PFSK-1 (cell line): ENCODE measurements at regions not wholly inside any gene's neighbourhood (a gene's known extent, or its start where the extent isn't known, plus 50 kb on each side); places are given as distances from the start of the nearest gene placed in this dataset.

Experiments used
- FOXP2 ChIP-seq: optimal IDR thresholded peaks from 2 replicates; pipeline ENCODE3; 2011; ENCODE audit warnings: borderline replicate concordance, control low read depth, inconsistent platforms; ENCODE audit not compliant: insufficient read depth; ENCODE audit errors: extremely low read length, extremely low read depth
- POLR2AphosphoS5 ChIP-seq: IDR thresholded peaks from 2 replicates; pipeline ENCODE4 v1.6.1; 2012; ENCODE audit warnings: low read depth, mild to moderate bottlenecking, control low read depth, low read length, moderate library complexity
- SIN3A ChIP-seq: IDR thresholded peaks from 2 replicates; pipeline ENCODE4 v1.6.1; 2012; ENCODE audit warnings: mild to moderate bottlenecking, low read length, moderate library complexity, borderline replicate concordance; ENCODE audit not compliant: insufficient read depth
- TAF1 ChIP-seq: IDR thresholded peaks from 2 replicates; pipeline ENCODE4 v1.6.1; 2012; ENCODE audit warnings: low read length, control low read depth, borderline replicate concordance; ENCODE audit not compliant: insufficient read depth
- TF ChIP-seq, protein P1 (sequence below), 2 experiments: IDR thresholded peaks; 2 replicates each; pipeline versions ENCODE4 v1.6.1 to v1.8.0; 2011 to 2012; ENCODE audit warnings: low read depth in 2 of 2, low read length in 2 of 2, control low read depth in 1 of 2, inconsistent platforms in 1 of 2, mild to moderate bottlenecking in 1 of 2, moderate library complexity in 1 of 2; ENCODE audit not compliant: insufficient read depth in 1 of 2

DNA sequence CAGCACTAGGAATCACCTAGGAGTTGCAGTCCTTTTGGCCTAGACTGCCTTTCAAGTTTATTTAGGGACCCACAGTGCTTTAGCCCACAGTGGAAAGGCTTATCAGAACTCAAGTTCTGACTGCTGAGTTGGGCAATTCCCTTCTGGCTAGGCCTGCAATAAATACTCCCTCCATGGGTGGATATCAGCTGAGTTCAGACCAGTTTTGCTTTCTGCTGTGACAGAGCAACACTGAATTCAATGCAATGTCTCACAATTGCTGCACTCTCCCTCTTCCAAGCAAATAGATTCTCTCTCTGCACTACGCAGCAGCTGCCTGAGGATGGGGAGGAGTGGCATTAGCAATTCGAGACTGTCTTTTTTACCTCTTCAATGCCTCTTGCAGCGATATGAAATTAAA is 1153.3 kb downstream of the SORCS1 start:
- TF ChIP-seq TAF1 (no peak), SIN3A (no peak), POLR2AphosphoS5 (no peak)
- TF ChIP-seq, protein P1, sequence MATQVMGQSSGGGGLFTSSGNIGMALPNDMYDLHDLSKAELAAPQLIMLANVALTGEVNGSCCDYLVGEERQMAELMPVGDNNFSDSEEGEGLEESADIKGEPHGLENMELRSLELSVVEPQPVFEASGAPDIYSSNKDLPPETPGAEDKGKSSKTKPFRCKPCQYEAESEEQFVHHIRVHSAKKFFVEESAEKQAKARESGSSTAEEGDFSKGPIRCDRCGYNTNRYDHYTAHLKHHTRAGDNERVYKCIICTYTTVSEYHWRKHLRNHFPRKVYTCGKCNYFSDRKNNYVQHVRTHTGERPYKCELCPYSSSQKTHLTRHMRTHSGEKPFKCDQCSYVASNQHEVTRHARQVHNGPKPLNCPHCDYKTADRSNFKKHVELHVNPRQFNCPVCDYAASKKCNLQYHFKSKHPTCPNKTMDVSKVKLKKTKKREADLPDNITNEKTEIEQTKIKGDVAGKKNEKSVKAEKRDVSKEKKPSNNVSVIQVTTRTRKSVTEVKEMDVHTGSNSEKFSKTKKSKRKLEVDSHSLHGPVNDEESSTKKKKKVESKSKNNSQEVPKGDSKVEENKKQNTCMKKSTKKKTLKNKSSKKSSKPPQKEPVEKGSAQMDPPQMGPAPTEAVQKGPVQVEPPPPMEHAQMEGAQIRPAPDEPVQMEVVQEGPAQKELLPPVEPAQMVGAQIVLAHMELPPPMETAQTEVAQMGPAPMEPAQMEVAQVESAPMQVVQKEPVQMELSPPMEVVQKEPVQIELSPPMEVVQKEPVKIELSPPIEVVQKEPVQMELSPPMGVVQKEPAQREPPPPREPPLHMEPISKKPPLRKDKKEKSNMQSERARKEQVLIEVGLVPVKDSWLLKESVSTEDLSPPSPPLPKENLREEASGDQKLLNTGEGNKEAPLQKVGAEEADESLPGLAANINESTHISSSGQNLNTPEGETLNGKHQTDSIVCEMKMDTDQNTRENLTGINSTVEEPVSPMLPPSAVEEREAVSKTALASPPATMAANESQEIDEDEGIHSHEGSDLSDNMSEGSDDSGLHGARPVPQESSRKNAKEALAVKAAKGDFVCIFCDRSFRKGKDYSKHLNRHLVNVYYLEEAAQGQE (IDR thresholded peaks at IDR 0.05; ENCODE audit: insufficient read depth in 1 of 2, low read depth in 2 of 2, low read length in 2 of 2), result no peak

DNA sequence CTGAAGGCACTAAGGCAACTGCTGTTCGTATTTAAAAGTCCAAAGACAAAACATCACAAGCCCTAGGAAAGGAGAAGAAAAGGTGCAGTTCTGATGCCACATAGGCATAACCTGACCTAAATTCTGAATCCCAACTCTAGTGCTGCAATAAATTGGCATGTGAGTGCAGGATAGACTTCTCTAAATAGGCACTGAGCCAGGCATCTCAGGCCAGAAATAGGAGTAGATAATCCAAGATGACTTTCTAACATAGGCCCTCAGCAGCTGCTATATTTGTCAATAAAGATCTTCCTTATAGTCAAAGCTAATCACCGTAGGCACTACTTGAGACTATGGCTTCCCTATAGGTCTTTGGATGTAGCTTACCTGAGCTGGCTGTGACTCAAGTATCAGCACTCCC is 1163.8 kb downstream of the SORCS1 start:
- no peak for TF ChIP-seq SIN3A
- TF ChIP-seq POLR2AphosphoS5, result no peak
- TF ChIP-seq FOXP2, result no peak
- TF ChIP-seq, protein P1 (IDR thresholded peaks at IDR 0.05; ENCODE audit: insufficient read depth in 1 of 2, low read depth in 2 of 2, low read length in 2 of 2), result no peak
- no peak for TF ChIP-seq TAF1

DNA sequence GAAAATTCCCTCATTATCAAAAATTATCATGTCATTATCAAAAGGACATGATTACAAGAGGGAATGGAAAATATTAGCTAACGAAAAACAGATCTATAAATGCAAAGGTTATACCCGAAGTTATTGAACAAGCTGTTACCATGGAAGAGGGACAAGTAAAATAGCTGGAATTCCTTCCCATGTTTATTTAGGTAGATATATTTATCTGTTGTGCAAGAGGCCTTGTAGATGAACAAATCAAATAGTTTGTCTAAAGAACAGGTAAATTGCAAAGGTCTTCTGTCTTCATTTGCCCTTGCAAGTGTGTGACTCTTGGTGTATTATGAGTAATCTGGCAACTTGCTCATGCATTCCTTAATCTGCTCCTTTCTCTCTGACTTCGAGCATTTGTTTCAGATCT is 1170.9 kb downstream of the SORCS1 start:
- no peak for TF ChIP-seq FOXP2
- TF ChIP-seq, protein P1 (IDR thresholded peaks at IDR 0.05; ENCODE audit: insufficient read depth in 1 of 2, low read depth in 2 of 2, low read length in 2 of 2), result no peak
- no peak for TF ChIP-seq TAF1
- no peak for TF ChIP-seq SIN3A
- no peak for TF ChIP-seq POLR2AphosphoS5

DNA sequence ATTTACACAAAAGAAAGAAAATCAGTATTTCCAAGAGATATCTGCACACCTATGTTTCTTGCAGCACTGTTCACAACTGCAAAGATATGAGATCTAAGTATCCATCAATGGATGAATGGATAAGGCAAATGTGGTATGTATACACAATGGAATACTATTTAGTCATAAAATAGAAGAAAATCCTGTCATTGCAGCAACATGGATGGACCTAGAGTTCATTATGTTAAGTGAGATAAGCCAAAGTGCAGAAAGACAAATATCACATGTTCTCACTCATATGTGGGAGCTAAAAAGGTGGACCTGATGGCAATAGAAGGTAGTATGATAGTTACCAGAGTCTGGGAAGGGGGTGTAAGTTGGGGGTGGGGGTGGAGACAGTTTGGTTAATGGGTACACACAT is 1171.6 kb downstream of the SORCS1 start:
- TF ChIP-seq FOXP2 (no peak), TAF1 (no peak), POLR2AphosphoS5 (no peak), SIN3A (no peak)
- TF ChIP-seq, protein P1 (IDR thresholded peaks at IDR 0.05; ENCODE audit: insufficient read depth in 1 of 2, low read depth in 2 of 2, low read length in 2 of 2), result no peak

DNA sequence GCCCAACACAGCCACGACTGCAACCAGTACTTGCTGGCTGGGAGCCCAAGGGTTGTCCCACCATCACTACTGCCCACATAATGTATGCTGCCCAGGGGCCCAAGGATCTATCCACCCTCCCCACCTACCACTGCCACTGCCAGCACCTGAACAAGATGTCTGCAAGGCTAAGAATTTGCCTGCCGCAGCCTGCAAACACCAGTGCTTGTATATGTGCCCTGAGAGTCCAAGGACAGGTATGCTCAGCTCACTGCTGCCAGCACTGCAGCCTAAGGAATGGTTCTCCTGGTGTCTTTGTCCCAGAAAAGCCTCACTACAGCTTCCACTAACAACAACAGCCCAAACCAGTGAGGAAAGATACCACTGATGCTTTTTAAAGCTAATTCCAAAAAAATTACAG is 1174.0 kb downstream of the SORCS1 start:
- TF ChIP-seq FOXP2 (no peak), TAF1 (no peak), POLR2AphosphoS5 (no peak), SIN3A (no peak)
- TF ChIP-seq, protein P1 (IDR thresholded peaks at IDR 0.05; ENCODE audit: insufficient read depth in 1 of 2, low read depth in 2 of 2, low read length in 2 of 2), result no peak
